Astrocyte of the spinal cord (primary cell): ENCODE measurements at regions not wholly inside any gene's neighbourhood (a gene's known extent, or its start where the extent isn't known, plus 50 kb on each side); places are given as distances from the start of the nearest gene placed in this dataset.
"Not testable (repeated sequence)": the region's sequence is repeated elsewhere in the genome, so short reads cannot be mapped to it uniquely, and the experiment has no call there.

Experiments
- DNase-seq: peaks from one replicate; pipeline ENCODE4 v3.0.0; 2011; ENCODE audit warnings: low read depth, low spot score
- H3K4me3 ChIP-seq: 2 replicates; pipeline ENCODE4 v1.5.1; 2011; ENCODE audit warnings: low read depth, mild to moderate bottlenecking, low read length, moderate library complexity
- in situ Hi-C: cut with HindIII; loops from 2 replicates; pipeline ENCODE4 v1.10.0; 2017; ENCODE audit warnings: low sequenced_read_pairs
- TF ChIP-seq, protein P1 (sequence below): IDR thresholded peaks from 2 replicates; pipeline ENCODE4 v1.5.1; 2012; ENCODE audit warnings: low read depth, mild to moderate bottlenecking, low read length, inconsistent platforms

DNA sequence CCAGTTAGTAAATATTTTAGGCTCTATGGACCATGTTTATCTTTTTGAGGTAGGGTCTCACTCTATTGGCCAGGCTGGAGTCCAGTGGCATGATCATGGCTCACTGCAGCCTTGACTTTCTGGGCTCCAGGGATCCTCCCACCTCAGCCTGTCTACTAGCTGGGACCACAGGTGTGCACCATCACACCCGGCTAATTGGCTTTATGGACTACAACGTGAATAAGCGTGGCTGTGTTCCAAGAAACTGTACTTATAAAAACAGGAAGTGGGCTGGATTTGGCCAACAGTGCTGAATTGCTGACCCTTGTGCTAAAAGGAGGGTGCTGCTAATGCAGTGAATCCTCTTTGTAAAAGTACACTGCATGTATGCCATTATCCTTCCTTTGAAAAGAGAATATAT is 111.7 kb upstream of the CDK13 start:
- no peak overlapping the region for H3K4me3 ChIP-seq
- peak; percentile 34 for DNase-seq
- in situ Hi-C loops, result no loop called here
- TF ChIP-seq, protein P1, sequence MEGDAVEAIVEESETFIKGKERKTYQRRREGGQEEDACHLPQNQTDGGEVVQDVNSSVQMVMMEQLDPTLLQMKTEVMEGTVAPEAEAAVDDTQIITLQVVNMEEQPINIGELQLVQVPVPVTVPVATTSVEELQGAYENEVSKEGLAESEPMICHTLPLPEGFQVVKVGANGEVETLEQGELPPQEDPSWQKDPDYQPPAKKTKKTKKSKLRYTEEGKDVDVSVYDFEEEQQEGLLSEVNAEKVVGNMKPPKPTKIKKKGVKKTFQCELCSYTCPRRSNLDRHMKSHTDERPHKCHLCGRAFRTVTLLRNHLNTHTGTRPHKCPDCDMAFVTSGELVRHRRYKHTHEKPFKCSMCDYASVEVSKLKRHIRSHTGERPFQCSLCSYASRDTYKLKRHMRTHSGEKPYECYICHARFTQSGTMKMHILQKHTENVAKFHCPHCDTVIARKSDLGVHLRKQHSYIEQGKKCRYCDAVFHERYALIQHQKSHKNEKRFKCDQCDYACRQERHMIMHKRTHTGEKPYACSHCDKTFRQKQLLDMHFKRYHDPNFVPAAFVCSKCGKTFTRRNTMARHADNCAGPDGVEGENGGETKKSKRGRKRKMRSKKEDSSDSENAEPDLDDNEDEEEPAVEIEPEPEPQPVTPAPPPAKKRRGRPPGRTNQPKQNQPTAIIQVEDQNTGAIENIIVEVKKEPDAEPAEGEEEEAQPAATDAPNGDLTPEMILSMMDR, result no peak

DNA sequence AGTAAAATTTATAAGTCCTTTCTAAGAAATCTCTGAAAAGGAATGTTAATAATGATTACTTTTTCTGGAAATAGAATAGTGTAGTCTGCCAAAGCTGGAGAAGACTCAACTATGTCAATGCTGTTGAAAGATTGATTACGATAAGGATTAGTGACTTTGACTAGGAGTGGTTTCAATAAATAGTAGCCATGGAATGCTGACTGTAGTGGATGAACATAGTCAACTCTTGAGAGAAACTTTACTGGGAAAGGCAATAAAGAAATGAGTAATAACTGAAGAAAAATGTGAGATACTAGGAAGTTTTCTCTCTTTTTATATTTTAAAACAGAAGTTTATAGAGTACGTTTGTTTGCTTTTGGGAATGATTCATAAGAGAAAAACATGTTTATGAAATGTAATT is 105.0 kb upstream of the CDK13 start:
- H3K4me3 ChIP-seq, result no peak overlapping the region
- TF ChIP-seq, protein P1, result no peak
- in situ Hi-C loops, result no loop called here
- DNase-seq, result no peak

DNA sequence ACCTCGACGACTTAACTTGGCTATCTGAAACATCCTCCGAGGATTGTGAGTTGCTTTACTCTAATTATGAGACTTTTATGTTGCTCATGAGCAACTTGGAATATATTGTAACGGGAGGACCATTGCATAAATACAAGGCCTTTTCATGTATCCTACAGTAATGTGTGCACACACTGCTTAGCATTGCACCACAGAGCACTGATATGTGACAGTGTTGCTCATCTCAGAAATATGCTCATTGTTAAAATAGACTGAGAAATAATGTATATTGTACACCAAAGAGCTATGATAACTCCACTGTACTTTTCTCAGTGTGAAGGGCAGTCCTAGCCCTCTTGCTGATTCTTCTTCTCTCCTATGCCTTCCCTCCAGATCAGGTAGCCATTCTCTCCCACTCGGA is 102.8 kb upstream of the CDK13 start:
- TF ChIP-seq, protein P1, result no peak
- DNase-seq, result no peak
- in situ Hi-C loops, result no loop called here
- no peak overlapping the region for H3K4me3 ChIP-seq

DNA sequence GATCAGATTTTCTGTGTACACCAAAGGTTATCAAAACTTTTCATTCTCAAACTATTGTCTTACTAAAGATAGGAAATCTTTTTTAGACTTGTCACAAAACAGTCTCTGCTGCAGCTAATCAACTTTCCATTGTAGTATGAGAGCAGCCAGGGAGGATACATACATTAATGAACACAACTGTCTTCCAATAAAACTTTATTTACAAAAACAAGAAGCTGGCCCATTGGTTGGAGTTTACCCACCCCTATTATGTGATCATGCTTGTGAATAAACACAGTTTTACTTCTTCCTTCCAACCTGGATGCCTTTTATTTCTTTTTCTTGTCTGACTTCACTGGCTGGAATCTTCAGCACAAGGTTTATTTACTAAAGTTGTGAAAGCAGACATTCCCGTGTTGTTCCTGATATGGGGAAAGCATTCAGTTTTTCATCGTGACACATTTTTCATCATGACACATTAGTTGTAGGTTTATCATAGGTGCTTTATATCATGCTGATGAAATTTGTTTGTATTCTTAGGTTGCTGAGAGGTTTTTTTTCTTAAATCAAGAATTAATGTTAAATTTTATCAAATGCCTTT is 98.5 kb upstream of the CDK13 start:
- in situ Hi-C loops, result no loop called here
- no peak overlapping the region for H3K4me3 ChIP-seq
- TF ChIP-seq, protein P1, result no peak
- no peak for DNase-seq

DNA sequence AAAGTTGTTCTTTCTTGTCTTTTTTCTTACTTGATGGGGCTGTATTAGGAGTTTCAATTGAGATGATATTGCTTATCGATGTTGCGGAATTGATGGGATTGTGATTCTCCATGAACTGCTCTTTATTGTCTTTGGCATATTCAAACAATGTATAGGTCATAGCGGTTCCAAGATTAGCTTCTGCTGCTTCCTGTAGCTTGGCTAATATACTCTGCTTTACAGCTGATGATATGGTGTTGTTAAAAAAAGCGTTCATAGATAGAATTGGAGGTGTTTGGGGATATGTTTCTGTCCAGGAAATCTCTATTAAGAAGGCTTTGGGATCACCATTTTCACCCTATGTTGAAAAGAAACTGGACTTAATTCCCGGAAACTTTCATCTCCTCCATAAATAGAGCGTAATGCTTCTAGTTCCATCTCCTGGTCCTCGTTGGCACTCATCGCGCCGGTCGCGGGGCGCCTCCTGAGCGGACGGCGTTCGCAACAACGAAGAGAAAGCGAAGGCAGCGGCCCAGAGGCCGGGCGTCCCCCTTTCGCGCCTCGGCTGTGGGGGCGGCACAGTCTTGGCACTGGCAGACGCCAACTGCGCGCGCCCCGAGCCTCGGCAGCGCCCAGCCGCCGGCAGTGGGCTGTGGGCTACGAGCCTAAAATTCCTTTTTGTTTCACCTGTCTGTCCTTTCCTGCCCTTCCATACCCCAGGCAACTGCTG is 95.3 kb upstream of the CDK13 start:
- in situ Hi-C loops, DNase-seq: not testable (repeated sequence)
- peak overlapping the region; percentile 10 for H3K4me3 ChIP-seq

DNA sequence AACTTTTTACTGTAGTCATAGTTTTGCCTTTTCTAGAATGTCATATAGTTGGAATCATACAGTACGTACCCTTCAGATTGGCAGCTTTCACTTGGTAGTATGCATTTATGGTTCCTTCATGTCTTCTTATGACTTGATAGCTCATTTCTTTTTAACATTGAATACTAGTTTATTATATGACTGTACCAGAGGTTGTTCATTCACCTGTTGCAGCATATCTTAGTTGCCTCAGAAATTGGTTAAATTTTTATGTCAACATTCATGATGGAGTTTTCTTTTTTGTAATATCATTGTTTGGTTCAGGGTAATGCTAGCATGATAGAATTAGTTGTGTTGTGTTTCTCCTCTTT is 94.8 kb upstream of the CDK13 start:
- no peak for DNase-seq
- TF ChIP-seq, protein P1, result no peak
- in situ Hi-C loops, result no loop called here
- no peak overlapping the region for H3K4me3 ChIP-seq

DNA sequence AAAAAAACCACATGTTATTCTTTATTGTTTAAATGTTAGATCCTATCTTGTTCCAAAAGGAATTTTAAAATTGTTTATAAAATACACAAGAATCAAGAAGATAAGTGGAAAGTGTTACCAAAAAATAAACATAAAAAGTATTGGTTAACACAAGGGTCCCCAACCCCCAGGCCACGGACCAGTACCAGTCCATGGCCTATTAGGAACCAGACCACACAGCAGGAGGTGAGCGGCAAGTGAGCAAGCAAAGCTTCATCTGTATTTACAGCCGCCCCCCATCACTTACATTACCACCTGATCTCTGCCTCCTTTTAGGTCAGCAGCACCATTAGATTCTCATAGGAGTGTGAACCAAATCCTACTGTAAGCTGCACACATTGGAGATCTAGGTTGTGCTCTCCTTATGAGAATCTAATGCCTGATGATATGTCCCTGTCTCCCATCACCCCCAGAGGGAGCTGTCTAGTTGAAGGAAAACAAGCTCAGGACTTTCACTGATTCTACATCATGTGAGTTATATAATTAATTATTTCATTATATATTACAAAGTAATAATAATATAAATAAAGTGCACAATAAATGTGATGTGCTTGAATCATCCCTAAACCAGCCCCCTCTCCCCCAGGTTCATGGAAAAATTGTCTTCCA is 86.3 kb upstream of the CDK13 start:
- H3K4me3 ChIP-seq, DNase-seq, in situ Hi-C loops: not testable (repeated sequence)
- TF ChIP-seq, protein P1, result peak; percentile 29

DNA sequence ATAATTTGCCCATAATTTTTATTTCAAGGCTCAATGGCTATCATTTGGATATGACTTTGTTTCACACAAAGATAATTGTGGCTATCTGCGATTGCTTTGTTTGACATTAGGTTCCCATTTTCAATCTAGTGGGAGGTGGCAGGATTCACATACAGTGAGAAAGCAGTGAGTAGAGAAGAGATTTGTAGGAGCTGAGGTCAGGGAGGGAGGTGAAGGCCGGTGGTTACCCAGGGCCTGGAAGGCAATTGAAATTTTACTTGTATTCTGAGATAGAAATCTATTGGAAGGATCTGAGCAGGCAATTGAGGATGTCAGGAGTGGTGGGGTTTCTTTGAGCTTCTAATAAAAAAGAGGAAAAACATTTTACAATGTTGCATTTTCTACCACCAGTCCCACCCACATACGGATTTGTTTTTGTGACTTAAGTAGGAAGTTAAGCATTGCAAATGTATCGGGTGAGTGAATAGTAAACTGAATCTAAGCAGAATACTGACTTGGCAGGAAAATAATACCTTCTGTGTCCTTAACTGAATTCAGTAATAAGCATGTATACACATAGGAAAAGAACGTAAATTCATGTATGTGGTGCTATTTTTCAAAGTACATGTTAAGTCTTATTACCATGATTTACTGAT is 80.1 kb upstream of the CDK13 start:
- in situ Hi-C loops, DNase-seq, H3K4me3 ChIP-seq: not testable (repeated sequence)

DNA sequence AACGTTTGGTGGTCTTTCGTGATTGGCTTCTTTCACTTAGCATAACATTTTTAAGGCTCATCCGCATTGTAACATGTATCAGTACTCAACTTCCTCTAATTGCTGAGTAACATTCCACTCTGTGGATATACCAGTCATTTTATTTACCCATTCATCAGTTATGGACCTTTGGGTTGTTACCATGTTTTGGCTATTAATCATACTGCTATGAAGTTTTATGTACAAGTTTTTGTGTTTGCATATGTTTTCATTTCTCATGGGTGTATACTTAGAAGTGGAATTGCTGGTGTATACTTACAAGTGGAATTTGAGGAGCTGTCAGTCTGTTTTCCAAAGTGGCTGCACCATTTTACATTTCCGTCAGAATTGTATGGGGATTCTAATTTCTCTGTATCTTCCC is 78.4 kb upstream of the CDK13 start:
- in situ Hi-C loops, H3K4me3 ChIP-seq, DNase-seq: not testable (repeated sequence)
